ENCODE measurements at regions not wholly inside any gene's neighbourhood (a gene's known extent, or its start where the extent isn't known, plus 50 kb on each side); places are given as distances from the start of the nearest gene placed in this dataset.

DNA sequence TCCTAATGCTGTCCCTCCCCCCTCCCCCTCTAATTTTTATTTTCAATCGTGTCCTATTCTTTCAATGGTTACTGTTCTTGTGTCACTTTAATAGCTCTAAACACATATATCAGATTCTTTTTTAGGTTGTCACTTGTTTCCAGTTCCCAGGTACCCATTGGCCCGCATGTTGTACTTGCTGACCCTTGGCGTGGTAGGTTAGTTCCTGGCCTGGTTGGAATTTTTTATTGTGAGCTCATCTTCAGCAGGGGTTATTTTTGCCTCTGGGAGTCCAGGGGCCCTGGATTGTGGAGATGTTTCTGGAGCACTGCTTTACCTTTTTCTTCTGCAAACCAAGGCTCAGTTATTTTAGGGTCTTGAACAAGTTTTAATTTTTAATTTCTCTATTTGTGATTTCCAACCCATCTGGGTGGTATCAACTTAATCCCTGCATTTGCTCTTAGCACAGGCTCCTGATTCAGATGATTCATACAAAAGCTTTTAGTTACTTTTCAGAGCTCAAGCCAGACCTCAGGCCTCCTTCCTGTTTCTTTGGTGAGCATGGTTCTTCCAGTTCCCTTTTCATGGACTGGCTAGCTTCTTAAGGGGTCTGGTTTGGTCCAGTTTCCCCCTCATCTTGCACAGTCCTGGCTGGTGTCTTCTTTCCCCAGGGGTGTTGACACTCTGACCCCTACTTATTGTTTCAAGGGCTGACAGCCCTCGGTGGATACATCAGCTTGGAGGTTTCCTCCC is 220.5 kb downstream of the TM9SF2 start:
- Histone ChIP-seq H3K4me2 (ENCODE audit: low read depth, low read length, poor library complexity, severe bottlenecking) (no peak overlapping the region), H3F3A (ENCODE audit: low read depth) (no peaks in the 10 kb centered on the region), H3K4me1 (ENCODE audit: insufficient read depth, low read length, poor library complexity, severe bottlenecking) (no peaks in the 10 kb centered on the region), H3K79me2 (ENCODE audit: insufficient read depth, low read length) (no peaks in the 10 kb centered on the region), H3K9ac (ENCODE audit: low read depth, low read length, poor library complexity, severe bottlenecking) (no peak overlapping the region), H3K27me3 (ENCODE audit: insufficient read depth, low read length, poor library complexity, severe bottlenecking) (no peaks in the 10 kb centered on the region), H4K20me1 (ENCODE audit: insufficient read depth, low read length, poor library complexity, severe bottlenecking) (no peaks in the 10 kb centered on the region), H3K36me3 (ENCODE audit: insufficient read depth, low read length) (no peaks in the 10 kb centered on the region), H3K4me3 (ENCODE audit: low read length, poor library complexity, severe bottlenecking) (no peak overlapping the region), H3K9me3 (ENCODE audit: insufficient read depth, low read depth, low read length) (no peaks in the 10 kb centered on the region), H2AFZ (ENCODE audit: low read length) (no peak overlapping the region), H3K9me2 (replicated peaks; ENCODE audit: low read depth, low read length) (no peaks in the 10 kb centered on the region)
- TF ChIP-seq CTCF (conservative IDR thresholded peaks at IDR 0.05; ENCODE audit: low read length) (no peak), EZH2phosphoT487 (IDR thresholded peaks at IDR 0.05; ENCODE audit: borderline replicate concordance) (no peak)

- Histone ChIP-seq H4K20me1 (ENCODE audit: insufficient read depth, low read length, poor library complexity, severe bottlenecking) (no peaks in the 10 kb centered on the region), H3K79me2 (ENCODE audit: insufficient read depth, low read length) (no peaks in the 10 kb centered on the region), H3K9ac (ENCODE audit: low read depth, low read length, poor library complexity, severe bottlenecking) (no peak overlapping the region), H3K9me2 (replicated peaks; ENCODE audit: low read depth, low read length) (no peaks in the 10 kb centered on the region), H3K9me3 (ENCODE audit: insufficient read depth, low read depth, low read length) (no peaks in the 10 kb centered on the region), H3K4me3 (ENCODE audit: low read length, poor library complexity, severe bottlenecking) (no peak overlapping the region), H3K4me2 (ENCODE audit: low read depth, low read length, poor library complexity, severe bottlenecking) (no peak overlapping the region), H2AFZ (ENCODE audit: low read length) (no peak overlapping the region), H3K4me1 (ENCODE audit: insufficient read depth, low read length, poor library complexity, severe bottlenecking) (no peaks in the 10 kb centered on the region), H3K36me3 (ENCODE audit: insufficient read depth, low read length) (no peaks in the 10 kb centered on the region), H3F3A (ENCODE audit: low read depth) (no peaks in the 10 kb centered on the region), H3K27me3 (ENCODE audit: insufficient read depth, low read length, poor library complexity, severe bottlenecking) (no peaks in the 10 kb centered on the region)
- TF ChIP-seq CTCF (conservative IDR thresholded peaks at IDR 0.05; ENCODE audit: low read length) (no peak), EZH2phosphoT487 (IDR thresholded peaks at IDR 0.05; ENCODE audit: borderline replicate concordance) (no peak)
Measured at GRCh38 chr13:99717959-99718674, 216.8 kb downstream of the TM9SF2 start.

GRCh38 chr13:99709134-99709533 is 207.9 kb downstream of the TM9SF2 start:
- no peak overlapping the region for H3K4me3 ChIP-seq (ENCODE audit: low read length, poor library complexity, severe bottlenecking)
- H3K9me2 ChIP-seq (replicated peaks; ENCODE audit: low read depth, low read length): no peaks in the 10 kb centered on the region
- H4K20me1 ChIP-seq (ENCODE audit: insufficient read depth, low read length, poor library complexity, severe bottlenecking): no peaks in the 10 kb centered on the region
- H3K4me1 ChIP-seq (ENCODE audit: insufficient read depth, low read length, poor library complexity, severe bottlenecking): no peaks in the 10 kb centered on the region
- H3K27me3 ChIP-seq (ENCODE audit: insufficient read depth, low read length, poor library complexity, severe bottlenecking): no peaks in the 10 kb centered on the region
- TF ChIP-seq EZH2phosphoT487 (IDR thresholded peaks at IDR 0.05; ENCODE audit: borderline replicate concordance): no peak
- no peak for TF ChIP-seq CTCF (conservative IDR thresholded peaks at IDR 0.05; ENCODE audit: low read length)
- H3K4me2 ChIP-seq (ENCODE audit: low read depth, low read length, poor library complexity, severe bottlenecking): no peak overlapping the region
- no peaks in the 10 kb centered on the region for H3K79me2 ChIP-seq (ENCODE audit: insufficient read depth, low read length)
- no peaks in the 10 kb centered on the region for H3K36me3 ChIP-seq (ENCODE audit: insufficient read depth, low read length)
- H3K9ac ChIP-seq (ENCODE audit: low read depth, low read length, poor library complexity, severe bottlenecking): no peak overlapping the region
- H2AFZ ChIP-seq (ENCODE audit: low read length): no peak overlapping the region
- no peaks in the 10 kb centered on the region for H3K9me3 ChIP-seq (ENCODE audit: insufficient read depth, low read depth, low read length)
- H3F3A ChIP-seq (ENCODE audit: low read depth): no peaks in the 10 kb centered on the region

Measured in Loucy (cell line).